ENCODE measurements at regions not wholly inside any gene's neighbourhood (a gene's known extent, or its start where the extent isn't known, plus 50 kb on each side); places are given as distances from the start of the nearest gene placed in this dataset.

DNA sequence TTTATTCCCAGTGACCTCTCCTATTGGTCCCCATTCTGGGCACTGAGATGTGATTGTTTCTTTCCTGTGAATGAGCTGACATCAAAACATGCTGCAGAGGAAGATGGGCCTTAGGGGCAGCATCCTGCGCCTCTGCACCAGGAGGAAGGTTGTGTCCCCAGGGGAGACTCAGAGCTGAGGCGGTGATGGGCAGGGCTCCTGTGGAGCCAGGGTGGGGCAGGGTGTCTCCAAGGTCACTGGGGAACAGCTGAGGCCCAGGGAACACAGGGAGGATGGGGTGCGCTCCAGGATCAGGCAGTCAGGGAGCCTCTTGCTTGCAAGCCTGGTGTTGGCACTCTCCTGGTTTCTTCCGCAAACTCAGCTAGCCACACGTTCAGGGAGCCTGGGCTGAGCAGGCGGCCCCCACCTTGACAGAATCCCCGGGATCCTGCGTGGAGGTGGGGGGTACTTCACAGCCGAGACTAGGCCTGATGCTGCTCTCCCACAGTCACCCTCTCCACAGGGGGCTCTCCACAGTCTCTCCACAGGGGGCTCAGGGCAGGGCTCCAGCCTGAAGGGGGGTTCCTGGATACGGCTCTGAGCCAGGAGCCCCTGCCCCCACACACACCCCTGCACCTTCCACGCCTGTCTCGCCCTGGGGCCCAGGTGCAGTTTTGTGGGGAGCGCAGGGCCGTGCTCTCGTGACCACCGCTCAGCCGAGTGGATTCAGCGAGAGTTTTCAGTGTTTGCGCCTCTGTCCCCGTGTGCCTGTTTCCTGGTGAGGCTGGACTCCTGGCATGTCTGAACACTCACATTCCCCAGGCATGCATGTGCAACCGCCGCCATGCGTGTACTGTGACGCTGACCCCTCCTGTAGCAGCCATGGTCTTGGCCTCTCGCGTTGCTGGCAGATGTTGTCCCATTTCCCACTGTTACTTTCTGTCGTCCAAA, 264.7 kb downstream of the SEC23A start:
- TF ChIP-seq, protein P1, sequence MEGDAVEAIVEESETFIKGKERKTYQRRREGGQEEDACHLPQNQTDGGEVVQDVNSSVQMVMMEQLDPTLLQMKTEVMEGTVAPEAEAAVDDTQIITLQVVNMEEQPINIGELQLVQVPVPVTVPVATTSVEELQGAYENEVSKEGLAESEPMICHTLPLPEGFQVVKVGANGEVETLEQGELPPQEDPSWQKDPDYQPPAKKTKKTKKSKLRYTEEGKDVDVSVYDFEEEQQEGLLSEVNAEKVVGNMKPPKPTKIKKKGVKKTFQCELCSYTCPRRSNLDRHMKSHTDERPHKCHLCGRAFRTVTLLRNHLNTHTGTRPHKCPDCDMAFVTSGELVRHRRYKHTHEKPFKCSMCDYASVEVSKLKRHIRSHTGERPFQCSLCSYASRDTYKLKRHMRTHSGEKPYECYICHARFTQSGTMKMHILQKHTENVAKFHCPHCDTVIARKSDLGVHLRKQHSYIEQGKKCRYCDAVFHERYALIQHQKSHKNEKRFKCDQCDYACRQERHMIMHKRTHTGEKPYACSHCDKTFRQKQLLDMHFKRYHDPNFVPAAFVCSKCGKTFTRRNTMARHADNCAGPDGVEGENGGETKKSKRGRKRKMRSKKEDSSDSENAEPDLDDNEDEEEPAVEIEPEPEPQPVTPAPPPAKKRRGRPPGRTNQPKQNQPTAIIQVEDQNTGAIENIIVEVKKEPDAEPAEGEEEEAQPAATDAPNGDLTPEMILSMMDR (IDR thresholded peaks at IDR 0.05): no peak
- TF ChIP-seq EZH2phosphoT487 (IDR thresholded peaks at IDR 0.05): no peak

Data from neural progenitor cell (in vitro differentiated cells).